Hepatocyte (in vitro differentiated cells): ENCODE measurements at regions not wholly inside any gene's neighbourhood (a gene's known extent, or its start where the extent isn't known, plus 50 kb on each side); places are given as distances from the start of the nearest gene placed in this dataset.

Experiments used
- CTCF ChIP-seq: fragments of 200-600 bp; sonication (generic); IDR thresholded peaks from 2 replicates; pipeline ENCODE4 v1.5.1; 2016; ENCODE audit warnings: antibody characterized with exemption, mild to moderate bottlenecking; ENCODE audit not compliant: poor library complexity
- EZH2 ChIP-seq: fragments of 200-600 bp; sonication (generic); IDR thresholded peaks from 2 replicates; pipeline ENCODE4 v1.6.1; 2016; ENCODE audit warnings: antibody characterized with exemption, mild to moderate bottlenecking, borderline replicate concordance
- EZH2phosphoT487 ChIP-seq: fragments of 200-600 bp; sonication (generic); IDR thresholded peaks from one replicate; pipeline ENCODE4 v1.6.1; 2018; ENCODE audit warnings: antibody characterized with exemption, mild to moderate bottlenecking, low read depth, moderate library complexity; ENCODE audit not compliant: unreplicated experiment, severe bottlenecking

- no peak for TF ChIP-seq CTCF
- no peak for TF ChIP-seq EZH2phosphoT487
- TF ChIP-seq EZH2: no peak
Measured at GRCh38 chr5:171705036-171705435, 80.6 kb upstream of the SMIM23 start.
